ENCODE measurements at regions not wholly inside any gene's neighbourhood (a gene's known extent, or its start where the extent isn't known, plus 50 kb on each side); places are given as distances from the start of the nearest gene placed in this dataset.

DNA sequence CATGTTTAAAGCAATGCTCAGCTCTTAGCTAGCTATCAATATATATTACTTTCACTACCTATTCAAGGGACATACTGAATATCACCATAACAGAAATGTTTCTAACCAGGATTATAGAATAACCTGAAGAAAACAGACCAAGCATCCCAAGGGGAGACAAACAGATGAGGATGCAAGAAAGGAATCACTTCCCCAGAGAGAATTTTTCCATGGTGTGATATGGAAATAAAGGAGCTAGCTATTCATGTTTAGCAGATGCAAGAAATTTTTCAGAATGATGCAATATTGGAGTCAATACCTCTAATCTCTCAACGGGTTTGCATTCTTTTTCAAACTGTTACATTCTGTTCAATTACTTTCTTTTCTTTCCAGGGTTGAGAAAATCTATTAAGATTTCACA is 538.9 kb upstream of the FLRT2 start:
- no peaks in the 10 kb centered on the region for H3K4me1 ChIP-seq
- BruUV-seq (replicated peaks) = no TSS peak
- no peak overlapping the region for H3K27ac Mint-ChIP-seq (ENCODE audit: unreplicated experiment)
- no peak overlapping the region for H3K4me3 Mint-ChIP-seq (ENCODE audit: unreplicated experiment)
- no peak overlapping the region for H3K4me3 ChIP-seq (ENCODE audit: low read depth, low read length)
- H3K27me3 Mint-ChIP-seq (ENCODE audit: insufficient read depth, unreplicated experiment) = peaks cover 3% of the 10 kb centered on the region
- H3K9me3 ChIP-seq = no peaks in the 10 kb centered on the region
- no peaks in the 10 kb centered on the region for H3K36me3 Mint-ChIP-seq (ENCODE audit: insufficient read depth, unreplicated experiment)
- H3K9me3 Mint-ChIP-seq (ENCODE audit: unreplicated experiment) = no peaks in the 10 kb centered on the region
- no peaks in the 10 kb centered on the region for H3K36me3 ChIP-seq (ENCODE audit: control insufficient read depth, insufficient read depth, low read length)
- CTCF ChIA-PET = no interaction called here
- intact Hi-C loops (cut with micrococcal nuclease; ENCODE audit: unreplicated experiment) = no loop called here
- no peaks in the 10 kb centered on the region for H3K27me3 ChIP-seq (replicated peaks; ENCODE audit: control insufficient read depth, insufficient read depth, low read length)
- H3K4me1 Mint-ChIP-seq (ENCODE audit: low read depth, unreplicated experiment) = no peaks in the 10 kb centered on the region
- TF ChIP-seq, protein P1, sequence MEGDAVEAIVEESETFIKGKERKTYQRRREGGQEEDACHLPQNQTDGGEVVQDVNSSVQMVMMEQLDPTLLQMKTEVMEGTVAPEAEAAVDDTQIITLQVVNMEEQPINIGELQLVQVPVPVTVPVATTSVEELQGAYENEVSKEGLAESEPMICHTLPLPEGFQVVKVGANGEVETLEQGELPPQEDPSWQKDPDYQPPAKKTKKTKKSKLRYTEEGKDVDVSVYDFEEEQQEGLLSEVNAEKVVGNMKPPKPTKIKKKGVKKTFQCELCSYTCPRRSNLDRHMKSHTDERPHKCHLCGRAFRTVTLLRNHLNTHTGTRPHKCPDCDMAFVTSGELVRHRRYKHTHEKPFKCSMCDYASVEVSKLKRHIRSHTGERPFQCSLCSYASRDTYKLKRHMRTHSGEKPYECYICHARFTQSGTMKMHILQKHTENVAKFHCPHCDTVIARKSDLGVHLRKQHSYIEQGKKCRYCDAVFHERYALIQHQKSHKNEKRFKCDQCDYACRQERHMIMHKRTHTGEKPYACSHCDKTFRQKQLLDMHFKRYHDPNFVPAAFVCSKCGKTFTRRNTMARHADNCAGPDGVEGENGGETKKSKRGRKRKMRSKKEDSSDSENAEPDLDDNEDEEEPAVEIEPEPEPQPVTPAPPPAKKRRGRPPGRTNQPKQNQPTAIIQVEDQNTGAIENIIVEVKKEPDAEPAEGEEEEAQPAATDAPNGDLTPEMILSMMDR (IDR thresholded peaks at IDR 0.05; ENCODE audit: insufficient read depth in 1 of 2, low read depth in 1 of 2, low read length in 1 of 2, severe bottlenecking in 1 of 2, unreplicated experiment in 1 of 2) = no peak
- no peak for DNase-seq
- POLR2A ChIA-PET = no interaction called here

DNA sequence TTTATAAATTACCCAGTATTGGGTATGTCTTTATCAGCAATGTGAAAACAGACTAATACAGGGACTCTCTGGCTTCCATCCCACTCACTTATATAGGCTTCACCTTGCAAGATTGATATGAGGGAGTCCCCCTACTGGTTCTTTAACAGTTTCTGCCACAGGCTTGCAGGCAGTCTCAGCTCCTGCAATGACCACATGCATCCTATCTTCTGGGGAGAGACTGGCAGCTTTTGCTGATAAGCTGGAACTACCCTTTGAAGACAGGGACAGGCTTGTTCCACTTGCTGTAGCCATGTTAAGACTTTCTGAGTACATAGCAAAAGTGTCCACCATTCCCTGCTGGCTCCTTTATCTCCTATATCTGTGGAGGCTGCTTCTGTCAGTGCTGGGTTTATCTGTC is 531.7 kb upstream of the FLRT2 start:
- intact Hi-C loops (cut with micrococcal nuclease; ENCODE audit: unreplicated experiment) = no loop called here
- Mint-ChIP-seq H3K9me3 (ENCODE audit: unreplicated experiment) (no peaks in the 10 kb centered on the region), H3K27ac (ENCODE audit: unreplicated experiment) (no peak overlapping the region), H3K27me3 (ENCODE audit: insufficient read depth, unreplicated experiment) (peaks cover 3% of the 10 kb centered on the region), H3K36me3 (ENCODE audit: insufficient read depth, unreplicated experiment) (no peaks in the 10 kb centered on the region), H3K4me3 (ENCODE audit: unreplicated experiment) (no peak overlapping the region), H3K4me1 (ENCODE audit: low read depth, unreplicated experiment) (no peaks in the 10 kb centered on the region)
- POLR2A ChIA-PET = no interaction called here
- no peaks in the 10 kb centered on the region for H3K27me3 ChIP-seq (replicated peaks; ENCODE audit: control insufficient read depth, insufficient read depth, low read length)
- H3K36me3 ChIP-seq (ENCODE audit: control insufficient read depth, insufficient read depth, low read length) = no peaks in the 10 kb centered on the region
- no peak for DNase-seq
- H3K9me3 ChIP-seq = no peaks in the 10 kb centered on the region
- H3K4me1 ChIP-seq = no peaks in the 10 kb centered on the region; the same call in 1 of the 2 replicates
- H3K4me3 ChIP-seq (ENCODE audit: low read depth, low read length) = no peak overlapping the region
- BruUV-seq (replicated peaks) = no TSS peak
- TF ChIP-seq, protein P1 (IDR thresholded peaks at IDR 0.05; ENCODE audit: insufficient read depth in 1 of 2, low read depth in 1 of 2, low read length in 1 of 2, severe bottlenecking in 1 of 2, unreplicated experiment in 1 of 2) = no peak
- CTCF ChIA-PET = no interaction called here

DNA sequence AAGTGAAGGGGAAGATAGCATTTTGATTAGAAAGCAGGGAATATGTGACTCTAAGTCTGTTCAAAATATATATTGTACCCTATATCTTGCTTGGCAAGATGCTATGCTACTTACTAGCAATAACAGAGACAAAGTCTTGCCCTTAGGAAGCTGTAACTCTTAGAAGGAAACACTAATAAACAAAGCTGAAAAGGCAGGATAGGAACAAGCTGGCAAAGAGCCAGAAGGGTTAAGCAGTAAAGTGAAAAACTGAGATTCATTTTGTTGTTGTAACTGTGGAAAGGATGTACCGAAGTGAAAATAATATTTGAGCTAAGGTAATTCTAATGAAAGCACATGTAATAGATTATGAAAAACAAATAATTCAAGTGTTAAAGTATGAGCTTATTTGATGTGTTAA is 527.1 kb upstream of the FLRT2 start:
- no peaks in the 10 kb centered on the region; the same call in 1 of the 2 replicates for H3K4me1 ChIP-seq
- no peaks in the 10 kb centered on the region for H3K36me3 ChIP-seq (ENCODE audit: control insufficient read depth, insufficient read depth, low read length)
- no TSS peak for BruUV-seq (replicated peaks)
- TF ChIP-seq, protein P1 (IDR thresholded peaks at IDR 0.05; ENCODE audit: insufficient read depth in 1 of 2, low read depth in 1 of 2, low read length in 1 of 2, severe bottlenecking in 1 of 2, unreplicated experiment in 1 of 2) = no peak
- POLR2A ChIA-PET = no interaction called here
- Mint-ChIP-seq H3K36me3 (ENCODE audit: insufficient read depth, unreplicated experiment) (no peaks in the 10 kb centered on the region), H3K9me3 (ENCODE audit: unreplicated experiment) (no peaks in the 10 kb centered on the region), H3K27me3 (ENCODE audit: insufficient read depth, unreplicated experiment) (no peaks in the 10 kb centered on the region), H3K4me3 (ENCODE audit: unreplicated experiment) (no peak overlapping the region), H3K4me1 (ENCODE audit: low read depth, unreplicated experiment) (peaks cover 5% of the 10 kb centered on the region), H3K27ac (ENCODE audit: unreplicated experiment) (no peak overlapping the region)
- DNase-seq = no peak
- no peaks in the 10 kb centered on the region for H3K9me3 ChIP-seq
- no peak overlapping the region for H3K4me3 ChIP-seq (ENCODE audit: low read depth, low read length)
- intact Hi-C loops (cut with micrococcal nuclease; ENCODE audit: unreplicated experiment) = no loop called here
- CTCF ChIA-PET = no interaction called here
- H3K27me3 ChIP-seq (replicated peaks; ENCODE audit: control insufficient read depth, insufficient read depth, low read length) = no peaks in the 10 kb centered on the region

Measured in Caco-2 (cell line).